Thyroid gland (tissue), 4 donors: ENCODE measurements at regions not wholly inside any gene's neighbourhood (a gene's known extent, or its start where the extent isn't known, plus 50 kb on each side); places are given as distances from the start of the nearest gene placed in this dataset.

Experiments
- CTCF ChIP-seq, 6 experiments: fragments of 200-600 bp in 3 of 6; fragments of 450-650 bp in 3 of 6; sonication (generic) in 3 of 6; IDR thresholded peaks; one replicate each; pipeline ENCODE4 v1.5.1; 2016 to 2019; ENCODE audit warnings: antibody characterized with exemption in 6 of 6, mild to moderate bottlenecking in 2 of 6, inconsistent platforms in 1 of 6, moderate library complexity in 1 of 6
- POLR2A ChIP-seq, 2 donors: fragments of 450-650 bp; IDR thresholded peaks; one replicate each; pipeline ENCODE4 v1.6.1; 2017; ENCODE audit warnings: antibody characterized with exemption in 2 of 2, mild to moderate bottlenecking in 2 of 2, moderate library complexity in 1 of 2

- TF ChIP-seq POLR2A (IDR thresholded peaks at IDR 0.05) (no peak), CTCF (IDR thresholded peaks at IDR 0.05) (no peak)
Observed at GRCh38 chr2:122100756-122101155, 345.3 kb downstream of the TSN start.
